ENCODE measurements at regions not wholly inside any gene's neighbourhood (a gene's known extent, or its start where the extent isn't known, plus 50 kb on each side); places are given as distances from the start of the nearest gene placed in this dataset.

DNA sequence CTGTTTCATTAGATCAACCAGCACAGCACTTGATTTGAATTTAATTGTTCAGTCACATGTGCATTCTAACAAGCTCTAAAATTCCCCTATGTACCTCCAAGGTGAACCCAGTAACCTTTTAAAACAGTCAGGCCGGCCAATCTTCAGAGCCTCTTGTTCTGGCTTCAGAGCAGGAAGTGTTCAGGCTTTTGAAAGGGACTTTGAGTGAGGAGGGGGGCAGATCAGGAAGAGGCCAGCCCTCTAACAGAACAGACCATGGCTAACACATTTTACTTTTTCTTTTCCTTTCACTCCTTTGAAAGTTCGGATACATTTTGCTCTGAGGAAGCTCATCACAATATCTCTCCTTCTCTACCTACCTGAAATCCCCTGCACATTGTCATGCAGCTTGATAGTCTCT, 390.3 kb downstream of the TBC1D4 start:
- no peaks in the 10 kb centered on the region for H3K79me2 ChIP-seq
- H2AFZ ChIP-seq = no peak overlapping the region
- TF ChIP-seq EZH2 (IDR thresholded peaks at IDR 0.05; ENCODE audit: borderline replicate concordance) = no peak

DNA sequence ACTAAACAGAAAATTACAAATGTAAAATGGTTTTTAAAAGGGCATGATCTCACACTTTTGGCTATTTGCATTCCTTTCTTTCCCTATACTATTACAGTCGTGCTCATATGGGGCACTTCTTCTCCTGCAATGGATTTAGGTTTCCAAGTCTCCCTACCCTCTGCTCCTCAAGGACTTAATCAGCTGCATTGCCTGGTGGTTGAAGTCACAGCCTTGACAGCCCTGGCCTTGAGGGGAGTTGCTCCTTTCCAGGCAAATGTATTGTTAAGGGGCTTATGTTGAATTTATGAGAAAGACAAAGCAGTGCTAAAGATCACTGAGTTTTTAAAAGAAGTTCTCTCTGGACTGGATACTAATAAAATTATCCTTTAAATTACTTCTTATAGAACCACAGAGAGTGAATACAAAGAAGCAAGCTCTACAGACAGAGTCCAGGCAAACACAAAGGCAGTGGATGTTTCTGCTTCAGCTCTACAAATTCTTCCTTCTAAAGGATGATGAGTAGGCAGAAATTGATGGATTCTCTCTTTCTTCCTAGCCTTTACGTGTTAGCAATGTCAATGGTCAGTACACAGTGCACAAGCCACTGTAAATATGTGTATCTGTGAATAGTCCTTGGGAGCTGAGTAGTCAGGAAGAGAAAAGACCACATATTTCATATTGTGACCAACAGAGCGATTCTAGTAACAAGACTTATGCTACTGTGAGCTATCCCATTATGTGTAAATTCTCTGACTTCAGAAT, 390.9 kb downstream of the TBC1D4 start:
- no peak for DNase-seq (ENCODE audit: low spot score)
- no peaks in the 10 kb centered on the region for H3K9me3 ChIP-seq (ENCODE audit: low read depth)
- no peak for TF ChIP-seq EZH2 (IDR thresholded peaks at IDR 0.05; ENCODE audit: borderline replicate concordance)
- TF ChIP-seq, protein P1, sequence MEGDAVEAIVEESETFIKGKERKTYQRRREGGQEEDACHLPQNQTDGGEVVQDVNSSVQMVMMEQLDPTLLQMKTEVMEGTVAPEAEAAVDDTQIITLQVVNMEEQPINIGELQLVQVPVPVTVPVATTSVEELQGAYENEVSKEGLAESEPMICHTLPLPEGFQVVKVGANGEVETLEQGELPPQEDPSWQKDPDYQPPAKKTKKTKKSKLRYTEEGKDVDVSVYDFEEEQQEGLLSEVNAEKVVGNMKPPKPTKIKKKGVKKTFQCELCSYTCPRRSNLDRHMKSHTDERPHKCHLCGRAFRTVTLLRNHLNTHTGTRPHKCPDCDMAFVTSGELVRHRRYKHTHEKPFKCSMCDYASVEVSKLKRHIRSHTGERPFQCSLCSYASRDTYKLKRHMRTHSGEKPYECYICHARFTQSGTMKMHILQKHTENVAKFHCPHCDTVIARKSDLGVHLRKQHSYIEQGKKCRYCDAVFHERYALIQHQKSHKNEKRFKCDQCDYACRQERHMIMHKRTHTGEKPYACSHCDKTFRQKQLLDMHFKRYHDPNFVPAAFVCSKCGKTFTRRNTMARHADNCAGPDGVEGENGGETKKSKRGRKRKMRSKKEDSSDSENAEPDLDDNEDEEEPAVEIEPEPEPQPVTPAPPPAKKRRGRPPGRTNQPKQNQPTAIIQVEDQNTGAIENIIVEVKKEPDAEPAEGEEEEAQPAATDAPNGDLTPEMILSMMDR (IDR thresholded peaks at IDR 0.05; ENCODE audit: poor library complexity) = no peak
- no peak overlapping the region for H2AFZ ChIP-seq
- WGBS (ENCODE audit: low lambda C conversion rate, missing lambda C conversion rate) = 84% methylated on average over 3 of the region's 3 CpGs
- no peaks in the 10 kb centered on the region for H3K79me2 ChIP-seq
- H3K36me3 ChIP-seq (replicated peaks; ENCODE audit: insufficient read depth, low read depth) = no peaks in the 10 kb centered on the region
- no peak overlapping the region for H3K4me3 ChIP-seq
- no peaks in the 10 kb centered on the region for H4K20me1 ChIP-seq (ENCODE audit: insufficient read depth, poor library complexity, severe bottlenecking)
- no peak overlapping the region for H3K4me2 ChIP-seq
- no peak overlapping the region for H3K27ac ChIP-seq
- H3K9me2 ChIP-seq (replicated peaks; ENCODE audit: insufficient read depth) = no peaks in the 10 kb centered on the region
- no peaks in the 10 kb centered on the region for H3K27me3 ChIP-seq
- H3K4me1 ChIP-seq (ENCODE audit: insufficient read depth) = no peaks in the 10 kb centered on the region

More for the DNA sequence above, 390.3 kb downstream of the TBC1D4 start:
- H3K4me1 ChIP-seq (ENCODE audit: insufficient read depth) = no peaks in the 10 kb centered on the region
- no peaks in the 10 kb centered on the region for H3K27me3 ChIP-seq
- 68% methylated on average over 2 of the region's 2 CpGs for WGBS (ENCODE audit: low lambda C conversion rate, missing lambda C conversion rate)
- no peaks in the 10 kb centered on the region for H3K9me2 ChIP-seq (replicated peaks; ENCODE audit: insufficient read depth)
- H3K36me3 ChIP-seq (replicated peaks; ENCODE audit: insufficient read depth, low read depth) = no peaks in the 10 kb centered on the region
- no peak overlapping the region for H3K4me2 ChIP-seq
- no peaks in the 10 kb centered on the region for H3K9me3 ChIP-seq (ENCODE audit: low read depth)
- no peak for DNase-seq (ENCODE audit: low spot score)
- H3K4me3 ChIP-seq = no peak overlapping the region
- H3K27ac ChIP-seq = no peak overlapping the region
- no peaks in the 10 kb centered on the region for H4K20me1 ChIP-seq (ENCODE audit: insufficient read depth, poor library complexity, severe bottlenecking)

- no peak overlapping the region for H3K27ac ChIP-seq
- no peak for DNase-seq (ENCODE audit: low spot score)
- no peaks in the 10 kb centered on the region for H3K4me1 ChIP-seq (ENCODE audit: insufficient read depth)
- H3K4me2 ChIP-seq = no peak overlapping the region
- no peaks in the 10 kb centered on the region for H3K27me3 ChIP-seq
- TF ChIP-seq EZH2phosphoT487 (IDR thresholded peaks at IDR 0.05; ENCODE audit: low read depth, severe bottlenecking, unreplicated experiment) (no peak), EZH2 (IDR thresholded peaks at IDR 0.05; ENCODE audit: borderline replicate concordance) (no peak)
- TF ChIP-seq, protein P1 (IDR thresholded peaks at IDR 0.05; ENCODE audit: poor library complexity) = no peak
- H3K9me3 ChIP-seq (ENCODE audit: low read depth) = no peaks in the 10 kb centered on the region
- no peaks in the 10 kb centered on the region for H3K79me2 ChIP-seq
- 92% methylated on average over 4 of the region's 4 CpGs for WGBS (ENCODE audit: low lambda C conversion rate, missing lambda C conversion rate)
- no peaks in the 10 kb centered on the region for H3K36me3 ChIP-seq (replicated peaks; ENCODE audit: insufficient read depth, low read depth)
- no peaks in the 10 kb centered on the region for H4K20me1 ChIP-seq (ENCODE audit: insufficient read depth, poor library complexity, severe bottlenecking)
- H3K4me3 ChIP-seq = no peak overlapping the region
- no peak overlapping the region for H2AFZ ChIP-seq
- no peaks in the 10 kb centered on the region for H3K9me2 ChIP-seq (replicated peaks; ENCODE audit: insufficient read depth)
These were observed 393.1 kb downstream of the TBC1D4 start for GRCh38 chr13:75088915-75089314.

GRCh38 chr13:75079226-75079625, 402.7 kb downstream of the TBC1D4 start:
- no peak overlapping the region for H2AFZ ChIP-seq
- no peaks in the 10 kb centered on the region for H3K79me2 ChIP-seq
- 87% methylated on average over 2 of the region's 2 CpGs for WGBS (ENCODE audit: low lambda C conversion rate, missing lambda C conversion rate)
- no peak overlapping the region for H3K4me3 ChIP-seq
- H3K9me3 ChIP-seq (ENCODE audit: low read depth) = no peaks in the 10 kb centered on the region
- no peaks in the 10 kb centered on the region for H3K9me2 ChIP-seq (replicated peaks; ENCODE audit: insufficient read depth)
- no peaks in the 10 kb centered on the region for H3K36me3 ChIP-seq (replicated peaks; ENCODE audit: insufficient read depth, low read depth)
- DNase-seq (ENCODE audit: low spot score) = no peak
- H3K4me1 ChIP-seq (ENCODE audit: insufficient read depth) = no peaks in the 10 kb centered on the region
- H3K27ac ChIP-seq = no peak overlapping the region
- no peak for TF ChIP-seq EZH2 (IDR thresholded peaks at IDR 0.05; ENCODE audit: borderline replicate concordance)
- TF ChIP-seq EZH2phosphoT487 (IDR thresholded peaks at IDR 0.05; ENCODE audit: low read depth, severe bottlenecking, unreplicated experiment) = no peak
- TF ChIP-seq, protein P1 (IDR thresholded peaks at IDR 0.05; ENCODE audit: poor library complexity) = no peak
- no peak overlapping the region for H3K4me2 ChIP-seq
- no peaks in the 10 kb centered on the region for H4K20me1 ChIP-seq (ENCODE audit: insufficient read depth, poor library complexity, severe bottlenecking)
- no peaks in the 10 kb centered on the region for H3K27me3 ChIP-seq
